Inflammatory macrophage treated with lipopolysaccharide for 4 hours (primary cell): ENCODE measurements at regions not wholly inside any gene's neighbourhood (a gene's known extent, or its start where the extent isn't known, plus 50 kb on each side); places are given as distances from the start of the nearest gene placed in this dataset.
"Not testable (repeated sequence)": the region's sequence is repeated elsewhere in the genome, so short reads cannot be mapped to it uniquely, and the experiment has no call there.

Experiments
- DNase-seq: peaks from one replicate; pipeline ENCODE4 v3.0.0-alpha.2; 2020

- no peak for DNase-seq
These were observed 103.1 kb upstream of the MYO10 start for GRCh38 chr5:17039170-17039569.

- no peak for DNase-seq
These were observed 106.0 kb upstream of the MYO10 start for GRCh38 chr5:17042041-17042440.

- DNase-seq: no peak
These were observed 110.2 kb upstream of the MYO10 start for GRCh38 chr5:17046320-17046719.

- DNase-seq: no peak
These were observed 114.1 kb upstream of the MYO10 start for GRCh38 chr5:17050236-17050635.

GRCh38 chr5:17054911-17055310 lies 118.8 kb upstream of the MYO10 start:
- DNase-seq: no peak

GRCh38 chr5:17056141-17056631 lies 120.1 kb upstream of the MYO10 start:
- no peak for DNase-seq

GRCh38 chr5:17058438-17058837 lies 122.3 kb upstream of the MYO10 start:
- no peak for DNase-seq

GRCh38 chr5:17061973-17062470 lies 125.9 kb upstream of the MYO10 start:
- DNase-seq: no peak

GRCh38 chr5:17062741-17063140 lies 126.7 kb upstream of the MYO10 start:
- DNase-seq: not testable (repeated sequence)

- no peak for DNase-seq
These were observed 128.2 kb upstream of the MYO10 start for GRCh38 chr5:17064241-17064640.

GRCh38 chr5:17065458-17065857 lies 129.4 kb upstream of the MYO10 start:
- DNase-seq: no peak

- DNase-seq: not testable (repeated sequence)
These were observed 129.9 kb upstream of the MYO10 start for GRCh38 chr5:17066026-17066425.

GRCh38 chr5:17067657-17068392 lies 131.7 kb upstream of the MYO10 start:
- no peak for DNase-seq

GRCh38 chr5:17069995-17070511 lies 134.0 kb upstream of the MYO10 start:
- DNase-seq: no peak

GRCh38 chr5:17070647-17071046 lies 134.6 kb upstream of the MYO10 start:
- no peak for DNase-seq

- no peak for DNase-seq
These were observed 139.1 kb upstream of the MYO10 start for GRCh38 chr5:17075236-17075635.

- DNase-seq: no peak
These were observed 140.2 kb upstream of the MYO10 start for GRCh38 chr5:17076272-17076671.

GRCh38 chr5:17077440-17078233 lies 139.8 kb upstream of the BASP1 start:
- no peak for DNase-seq

GRCh38 chr5:17079562-17079961 lies 137.9 kb upstream of the BASP1 start:
- no peak for DNase-seq

GRCh38 chr5:17080361-17080760 lies 137.1 kb upstream of the BASP1 start:
- DNase-seq: no peak

- DNase-seq: no peak
These were observed 136.3 kb upstream of the BASP1 start for GRCh38 chr5:17081142-17081541.

GRCh38 chr5:17083276-17083675 lies 134.2 kb upstream of the BASP1 start:
- DNase-seq: not testable (repeated sequence)

- no peak for DNase-seq
These were observed 130.4 kb upstream of the BASP1 start for GRCh38 chr5:17087035-17087434.

- DNase-seq: no peak
These were observed 129.4 kb upstream of the BASP1 start for GRCh38 chr5:17088051-17088450.
